ENCODE measurements at regions not wholly inside any gene's neighbourhood (a gene's known extent, or its start where the extent isn't known, plus 50 kb on each side); places are given as distances from the start of the nearest gene placed in this dataset.
"Not testable (repeated sequence)": the region's sequence is repeated elsewhere in the genome, so short reads cannot be mapped to it uniquely, and the experiment has no call there.

- H3K4me3 Mint-ChIP-seq, result not testable (repeated sequence)
These were observed 243.4 kb upstream of the PROK2 start for GRCh38 chr3:72028307-72028706.

GRCh38 chr3:72027728-72028127, 242.8 kb upstream of the PROK2 start:
- not testable (repeated sequence) for H3K27ac Mint-ChIP-seq, H3K4me3 Mint-ChIP-seq

More at GRCh38 chr3:72028307-72028706, 243.4 kb upstream of the PROK2 start:
- H3K27ac Mint-ChIP-seq, H3K9me3 Mint-ChIP-seq, H3K4me1 Mint-ChIP-seq, H3K27me3 Mint-ChIP-seq, DNase-seq, H3K36me3 Mint-ChIP-seq: not testable (repeated sequence)

GRCh38 chr3:72022027-72022426, 237.1 kb upstream of the PROK2 start:
- Mint-ChIP-seq H3K27me3 (no peaks in the 10 kb centered on the region), H3K27ac (no peak overlapping the region), H3K36me3 (no peaks in the 10 kb centered on the region), H3K4me1 (peaks cover 3% of the 10 kb centered on the region), H3K4me3 (no peak overlapping the region), H3K9me3 (peaks cover 6% of the 10 kb centered on the region)
- no peak for DNase-seq

More at GRCh38 chr3:72027728-72028127, 242.8 kb upstream of the PROK2 start:
- H3K9me3 Mint-ChIP-seq, H3K36me3 Mint-ChIP-seq, DNase-seq, H3K27me3 Mint-ChIP-seq, H3K4me1 Mint-ChIP-seq: not testable (repeated sequence)

GRCh38 chr3:72021531-72021930, 236.6 kb upstream of the PROK2 start:
- Mint-ChIP-seq H3K36me3 (no peaks in the 10 kb centered on the region), H3K4me3 (no peak overlapping the region), H3K27me3 (no peaks in the 10 kb centered on the region), H3K9me3 (peaks cover 6% of the 10 kb centered on the region), H3K4me1 (peaks cover 3% of the 10 kb centered on the region), H3K27ac (no peak overlapping the region)
- DNase-seq, result no peak

- Mint-ChIP-seq H3K9me3 (no peaks in the 10 kb centered on the region), H3K27me3 (no peaks in the 10 kb centered on the region), H3K4me3 (no peak overlapping the region), H3K4me1 (peaks cover 8% of the 10 kb centered on the region), H3K36me3 (no peaks in the 10 kb centered on the region), H3K27ac (no peak overlapping the region)
- DNase-seq, result no peak
These were observed 233.5 kb upstream of the PROK2 start for GRCh38 chr3:72018343-72018984.

GRCh38 chr3:72017935-72018334, 233.0 kb upstream of the PROK2 start:
- Mint-ChIP-seq H3K27me3 (peaks cover under 1% of the 10 kb centered on the region), H3K4me1 (peaks cover 8% of the 10 kb centered on the region), H3K9me3 (no peaks in the 10 kb centered on the region), H3K4me3 (no peak overlapping the region), H3K27ac (no peak overlapping the region), H3K36me3 (no peaks in the 10 kb centered on the region)
- DNase-seq, result no peak

GRCh38 chr3:72017311-72017710, 232.4 kb upstream of the PROK2 start:
- H3K4me1 Mint-ChIP-seq, result peaks cover 8% of the 10 kb centered on the region
- H3K4me3 Mint-ChIP-seq, result no peak overlapping the region
- DNase-seq, result no peak
- H3K27ac Mint-ChIP-seq, result no peak overlapping the region
- no peaks in the 10 kb centered on the region for H3K36me3 Mint-ChIP-seq
- peaks cover 4% of the 10 kb centered on the region for H3K27me3 Mint-ChIP-seq
- H3K9me3 Mint-ChIP-seq, result no peaks in the 10 kb centered on the region

- H3K4me1 Mint-ChIP-seq, result peaks cover 8% of the 10 kb centered on the region
- no peak overlapping the region for H3K27ac Mint-ChIP-seq
- DNase-seq, result no peak
- H3K27me3 Mint-ChIP-seq, result peaks cover 4% of the 10 kb centered on the region
- H3K4me3 Mint-ChIP-seq, result no peak overlapping the region
- no peaks in the 10 kb centered on the region for H3K36me3 Mint-ChIP-seq
- H3K9me3 Mint-ChIP-seq, result no peaks in the 10 kb centered on the region
These were observed 230.5 kb upstream of the PROK2 start for GRCh38 chr3:72015463-72015862.

- H3K4me3 Mint-ChIP-seq, result no peak overlapping the region
- no peak overlapping the region for H3K27ac Mint-ChIP-seq
- H3K9me3 Mint-ChIP-seq, result no peaks in the 10 kb centered on the region
- no peak for DNase-seq
- peaks cover 4% of the 10 kb centered on the region for H3K27me3 Mint-ChIP-seq
- H3K4me1 Mint-ChIP-seq, result peaks cover 10% of the 10 kb centered on the region
- H3K36me3 Mint-ChIP-seq, result no peaks in the 10 kb centered on the region
These were observed 228.1 kb upstream of the PROK2 start for GRCh38 chr3:72013084-72013483.

GRCh38 chr3:72012363-72012762, 227.4 kb upstream of the PROK2 start:
- Mint-ChIP-seq H3K9me3 (no peaks in the 10 kb centered on the region), H3K27ac (no peak overlapping the region), H3K4me1 (peaks cover 6% of the 10 kb centered on the region), H3K4me3 (no peak overlapping the region), H3K36me3 (no peaks in the 10 kb centered on the region), H3K27me3 (peaks cover 4% of the 10 kb centered on the region)
- no peak for DNase-seq

GRCh38 chr3:72011485-72011884, 226.5 kb upstream of the PROK2 start:
- no peak for DNase-seq
- Mint-ChIP-seq H3K4me3 (no peak overlapping the region), H3K27me3 (peaks cover 4% of the 10 kb centered on the region), H3K4me1 (peaks cover 6% of the 10 kb centered on the region), H3K36me3 (no peaks in the 10 kb centered on the region), H3K27ac (no peak overlapping the region), H3K9me3 (no peaks in the 10 kb centered on the region)

- no peak for DNase-seq
- Mint-ChIP-seq H3K4me3 (no peak overlapping the region), H3K4me1 (peaks cover 2% of the 10 kb centered on the region), H3K36me3 (no peaks in the 10 kb centered on the region), H3K9me3 (no peaks in the 10 kb centered on the region), H3K27ac (no peak overlapping the region), H3K27me3 (peaks cover 4% of the 10 kb centered on the region)
These were observed 225.0 kb upstream of the PROK2 start for GRCh38 chr3:72009851-72010443.

- DNase-seq, result no peak
- Mint-ChIP-seq H3K27me3 (peaks cover 4% of the 10 kb centered on the region), H3K4me1 (peaks cover 2% of the 10 kb centered on the region), H3K27ac (no peak overlapping the region), H3K36me3 (no peaks in the 10 kb centered on the region), H3K9me3 (no peaks in the 10 kb centered on the region), H3K4me3 (no peak overlapping the region)
These were observed 223.5 kb upstream of the PROK2 start for GRCh38 chr3:72008226-72008996.

GRCh38 chr3:72006631-72007556, 221.9 kb upstream of the PROK2 start:
- Mint-ChIP-seq H3K27ac (no peak overlapping the region), H3K36me3 (no peaks in the 10 kb centered on the region), H3K4me3 (no peak overlapping the region), H3K27me3 (no peaks in the 10 kb centered on the region), H3K4me1 (peaks cover 2% of the 10 kb centered on the region), H3K9me3 (no peaks in the 10 kb centered on the region)
- no peak for DNase-seq

Data from activated naive CD8-positive, alpha-beta T cell treated with anti-CD3 and anti-CD28 coated beads for 36 hours (primary cell).